OCI-LY1 (cell line): ENCODE measurements at regions not wholly inside any gene's neighbourhood (a gene's known extent, or its start where the extent isn't known, plus 50 kb on each side); places are given as distances from the start of the nearest gene placed in this dataset.

Experiments used
- H2AFZ ChIP-seq: fragments of 200-600 bp; sonication (generic), shearing (Covaris generic); 2 replicates; pipeline ENCODE4 v1.6.0; 2014; ENCODE audit warnings: antibody characterized with exemption, mild to moderate bottlenecking, low read length
- H3F3A ChIP-seq: fragments of 200-600 bp; sonication (generic), shearing (Covaris generic); 2 replicates; pipeline ENCODE4 v1.6.0; 2014; ENCODE audit warnings: mild to moderate bottlenecking, antibody characterized with exemption, low read length, moderate library complexity; ENCODE audit not compliant: insufficient read depth
- H3K27ac ChIP-seq: fragments of 200-600 bp; sonication (generic); 2 replicates; pipeline ENCODE4 v1.5.1; 2014; ENCODE audit warnings: low read length, mixed run types, mild to moderate bottlenecking, low read depth; ENCODE audit not compliant: poor library complexity, severe bottlenecking
- H3K27me3 ChIP-seq: fragments of 200-600 bp; sonication (generic); 2 replicates; pipeline ENCODE4 v1.6.0; 2014; ENCODE audit warnings: antibody characterized with exemption, mild to moderate bottlenecking, low read length, moderate library complexity; ENCODE audit not compliant: insufficient read depth
- H3K36me3 ChIP-seq: fragments of 200-600 bp; sonication (generic); 2 replicates; pipeline ENCODE4 v1.6.1; 2014; ENCODE audit warnings: mild to moderate bottlenecking, antibody characterized with exemption, low read length, moderate library complexity, mixed read lengths; ENCODE audit not compliant: insufficient read depth
- H3K4me1 ChIP-seq: fragments of 200-600 bp; sonication (generic); 2 replicates; pipeline ENCODE4 v1.5.1; 2014; ENCODE audit warnings: mild to moderate bottlenecking, low read length, moderate library complexity; ENCODE audit not compliant: insufficient read depth, severe bottlenecking
- H3K4me2 ChIP-seq: fragments of 200-600 bp; sonication (generic), shearing (Covaris generic); 2 replicates; pipeline ENCODE4 v1.6.1; 2014; ENCODE audit warnings: low read length
- H3K4me3 ChIP-seq: fragments of 200-600 bp; sonication (generic); 2 replicates; pipeline ENCODE4 v1.5.1; 2014; ENCODE audit warnings: low read length, low read depth, mild to moderate bottlenecking, mixed read lengths; ENCODE audit not compliant: poor library complexity, severe bottlenecking
- H3K79me2 ChIP-seq: fragments of 200-600 bp; shearing (Covaris generic); 2 replicates; pipeline ENCODE4 v1.6.1; 2016; ENCODE audit warnings: mixed run types, low read length, mixed read lengths; ENCODE audit not compliant: insufficient read depth
- H3K9ac ChIP-seq: fragments of 200-600 bp; sonication (generic), shearing (Covaris generic); 2 replicates; pipeline ENCODE4 v1.6.1; 2014; ENCODE audit warnings: mild to moderate bottlenecking, low read length, mixed read lengths
- H3K9me2 ChIP-seq: fragments of 200-600 bp; sonication (generic), shearing (Covaris generic); 2 replicates; pipeline ENCODE4 v1.6.1; 2014; ENCODE audit warnings: low read depth, mild to moderate bottlenecking, low read length, mixed read lengths
- H3K9me3 ChIP-seq: fragments of 200-600 bp; shearing (Covaris generic); 2 replicates; pipeline ENCODE4 v1.6.1; 2014; ENCODE audit warnings: low read length, mixed read lengths
- H4K20me1 ChIP-seq: fragments of 200-600 bp; sonication (generic), shearing (Covaris generic); 2 replicates; pipeline ENCODE4 v1.6.0; 2016; ENCODE audit warnings: mild to moderate bottlenecking, low read length; ENCODE audit not compliant: insufficient read depth
- CTCF ChIP-seq: fragments of 200-600 bp; sonication (generic), shearing (Covaris generic); IDR thresholded peaks from 2 replicates; pipeline ENCODE4 v1.5.1; 2017; ENCODE audit warnings: mild to moderate bottlenecking, antibody characterized with exemption, low read length, moderate library complexity, mixed read lengths
- EZH2 ChIP-seq: fragments of 200-600 bp; sonication (generic), shearing (Covaris generic); IDR thresholded peaks from 2 replicates; pipeline ENCODE4 v1.8.0; 2017; ENCODE audit warnings: borderline replicate concordance, mixed run types, mild to moderate bottlenecking, antibody characterized with exemption, low read length, moderate library complexity, mixed read lengths

GRCh38 chr2:119062179-119062578 is 96.4 kb downstream of the C1QL2 start:
- TF ChIP-seq CTCF: no peak
- TF ChIP-seq EZH2: no peak
- no peak overlapping the region for H3K9ac ChIP-seq
- H4K20me1 ChIP-seq: no peaks in the 10 kb centered on the region
- no peaks in the 10 kb centered on the region for H3K79me2 ChIP-seq
- H3K4me3 ChIP-seq: no peak overlapping the region
- no peaks in the 10 kb centered on the region for H3K27me3 ChIP-seq
- no peak overlapping the region for H3K27ac ChIP-seq
- no peaks in the 10 kb centered on the region for H3F3A ChIP-seq
- H3K4me1 ChIP-seq: no peaks in the 10 kb centered on the region
- H3K9me2 ChIP-seq: no peaks in the 10 kb centered on the region
- H2AFZ ChIP-seq: no peak overlapping the region
- H3K4me2 ChIP-seq: no peak overlapping the region
- H3K36me3 ChIP-seq: no peaks in the 10 kb centered on the region
- H3K9me3 ChIP-seq: no peaks in the 10 kb centered on the region

GRCh38 chr2:119059940-119060339 is 98.6 kb downstream of the C1QL2 start:
- Histone ChIP-seq H3K79me2 (no peaks in the 10 kb centered on the region), H3K9me3 (no peaks in the 10 kb centered on the region), H3K36me3 (no peaks in the 10 kb centered on the region), H3K27me3 (no peaks in the 10 kb centered on the region; the same call in 1 of the 2 replicates), H3K27ac (no peak overlapping the region), H3K9ac (no peak overlapping the region), H3K4me1 (no peaks in the 10 kb centered on the region), H3K4me2 (no peak overlapping the region), H4K20me1 (no peaks in the 10 kb centered on the region), H3K9me2 (no peaks in the 10 kb centered on the region), H2AFZ (no peak overlapping the region), H3K4me3 (no peak overlapping the region), H3F3A (no peaks in the 10 kb centered on the region)
- TF ChIP-seq EZH2: no peak
- TF ChIP-seq CTCF: no peak

GRCh38 chr2:119059287-119059686 is 99.3 kb downstream of the C1QL2 start:
- H3F3A ChIP-seq: no peaks in the 10 kb centered on the region
- H3K4me3 ChIP-seq: no peak overlapping the region
- H3K4me2 ChIP-seq: no peak overlapping the region
- no peaks in the 10 kb centered on the region; the same call in 1 of the 2 replicates for H3K27me3 ChIP-seq
- no peak overlapping the region for H3K27ac ChIP-seq
- TF ChIP-seq EZH2: no peak
- TF ChIP-seq CTCF: no peak
- H3K9ac ChIP-seq: no peak overlapping the region
- no peaks in the 10 kb centered on the region for H3K36me3 ChIP-seq
- no peaks in the 10 kb centered on the region for H3K4me1 ChIP-seq
- no peaks in the 10 kb centered on the region for H3K9me2 ChIP-seq
- H2AFZ ChIP-seq: no peak overlapping the region
- H3K79me2 ChIP-seq: no peaks in the 10 kb centered on the region
- H3K9me3 ChIP-seq: no peaks in the 10 kb centered on the region
- no peaks in the 10 kb centered on the region for H4K20me1 ChIP-seq
